D341Med (cell line): ENCODE measurements at regions not wholly inside any gene's neighbourhood (a gene's known extent, or its start where the extent isn't known, plus 50 kb on each side); places are given as distances from the start of the nearest gene placed in this dataset.

Experiments
- DNase-seq: peaks from one replicate; pipeline ENCODE4 v3.0.0; 2012; ENCODE audit warnings: low spot score

- no peak for DNase-seq
These were observed 244.0 kb downstream of the SNAPC1 start for GRCh38 chr14:62006116-62006731.

- DNase-seq, result no peak
These were observed 253.0 kb downstream of the SNAPC1 start for GRCh38 chr14:62015243-62015642.

GRCh38 chr14:62015945-62016344 is 253.7 kb downstream of the SNAPC1 start:
- DNase-seq, result no peak

- no peak for DNase-seq
These were observed 255.5 kb downstream of the SNAPC1 start for GRCh38 chr14:62017651-62018230.

GRCh38 chr14:62018606-62019005 is 256.4 kb downstream of the SNAPC1 start:
- DNase-seq, result no peak

- DNase-seq, result no peak
These were observed 265.7 kb downstream of the SNAPC1 start for GRCh38 chr14:62027958-62028357.

GRCh38 chr14:62029569-62029924 is 267.3 kb downstream of the SNAPC1 start:
- DNase-seq, result no peak

GRCh38 chr14:62030387-62030786 is 268.2 kb downstream of the SNAPC1 start:
- DNase-seq, result no peak

GRCh38 chr14:62031504-62031903 is 269.3 kb downstream of the SNAPC1 start:
- DNase-seq, result no peak

- DNase-seq, result no peak
These were observed 291.0 kb downstream of the SNAPC1 start for GRCh38 chr14:62053188-62053587.

GRCh38 chr14:62056789-62057188 is 294.6 kb downstream of the SNAPC1 start:
- DNase-seq, result no peak

- no peak for DNase-seq
These were observed 300.4 kb downstream of the SNAPC1 start for GRCh38 chr14:62062645-62063044.

GRCh38 chr14:62064751-62065323 is 302.6 kb downstream of the SNAPC1 start:
- peak; percentile 48 for DNase-seq

- DNase-seq, result no peak
These were observed 304.1 kb downstream of the SNAPC1 start for GRCh38 chr14:62066304-62066703.

- no peak for DNase-seq
These were observed 308.8 kb downstream of the SNAPC1 start for GRCh38 chr14:62071039-62071438.

GRCh38 chr14:62076368-62076767 is 314.1 kb downstream of the SNAPC1 start:
- DNase-seq, result no peak

GRCh38 chr14:62076825-62077605 is 314.8 kb downstream of the SNAPC1 start:
- peak; percentile 41 for DNase-seq

- no peak for DNase-seq
These were observed 315.5 kb downstream of the SNAPC1 start for GRCh38 chr14:62077676-62078261.

- no peak for DNase-seq
These were observed 316.8 kb downstream of the SNAPC1 start for GRCh38 chr14:62079038-62079437.

- no peak for DNase-seq
These were observed 318.9 kb downstream of the SNAPC1 start for GRCh38 chr14:62081012-62081612.

- no peak for DNase-seq
These were observed 319.7 kb downstream of the SNAPC1 start for GRCh38 chr14:62081951-62082350.

GRCh38 chr14:62082779-62083178 is 320.6 kb downstream of the SNAPC1 start:
- no peak for DNase-seq
